ENCODE measurements at regions not wholly inside any gene's neighbourhood (a gene's known extent, or its start where the extent isn't known, plus 50 kb on each side); places are given as distances from the start of the nearest gene placed in this dataset.

- DNase-seq (ENCODE audit: low spot score) = no peak
Observed at GRCh38 chr15:61798631-61799030, 261.6 kb downstream of the VPS13C start.

- no peak for DNase-seq (ENCODE audit: low spot score)
Observed at GRCh38 chr15:61796056-61796455, 264.2 kb downstream of the VPS13C start.

GRCh38 chr15:61794881-61795280 lies 265.4 kb downstream of the VPS13C start:
- DNase-seq (ENCODE audit: low spot score) = no peak

GRCh38 chr15:61794276-61794675 lies 266.0 kb downstream of the VPS13C start:
- no peak for DNase-seq (ENCODE audit: low spot score)

DNA sequence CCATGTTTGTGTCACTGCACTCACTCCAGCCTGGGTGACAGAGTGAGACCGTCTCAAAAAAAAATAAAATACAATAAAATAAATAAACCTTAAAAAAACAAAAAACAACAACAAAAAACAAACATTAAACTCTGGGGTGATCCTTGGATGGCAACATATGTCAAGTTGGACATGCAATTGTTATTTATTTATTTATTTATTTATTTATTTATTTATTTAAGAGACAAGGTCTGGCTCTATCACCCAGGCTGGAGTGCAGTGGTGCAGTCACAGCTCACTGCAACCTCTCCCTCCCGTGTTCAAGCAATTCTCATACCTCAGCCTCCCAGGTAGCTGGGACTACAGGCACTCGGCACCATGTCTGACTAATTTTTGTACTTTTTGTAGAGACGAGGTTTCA lies 275.5 kb downstream of the VPS13C start:
- DNase-seq (ENCODE audit: low spot score) = no peak

DNA sequence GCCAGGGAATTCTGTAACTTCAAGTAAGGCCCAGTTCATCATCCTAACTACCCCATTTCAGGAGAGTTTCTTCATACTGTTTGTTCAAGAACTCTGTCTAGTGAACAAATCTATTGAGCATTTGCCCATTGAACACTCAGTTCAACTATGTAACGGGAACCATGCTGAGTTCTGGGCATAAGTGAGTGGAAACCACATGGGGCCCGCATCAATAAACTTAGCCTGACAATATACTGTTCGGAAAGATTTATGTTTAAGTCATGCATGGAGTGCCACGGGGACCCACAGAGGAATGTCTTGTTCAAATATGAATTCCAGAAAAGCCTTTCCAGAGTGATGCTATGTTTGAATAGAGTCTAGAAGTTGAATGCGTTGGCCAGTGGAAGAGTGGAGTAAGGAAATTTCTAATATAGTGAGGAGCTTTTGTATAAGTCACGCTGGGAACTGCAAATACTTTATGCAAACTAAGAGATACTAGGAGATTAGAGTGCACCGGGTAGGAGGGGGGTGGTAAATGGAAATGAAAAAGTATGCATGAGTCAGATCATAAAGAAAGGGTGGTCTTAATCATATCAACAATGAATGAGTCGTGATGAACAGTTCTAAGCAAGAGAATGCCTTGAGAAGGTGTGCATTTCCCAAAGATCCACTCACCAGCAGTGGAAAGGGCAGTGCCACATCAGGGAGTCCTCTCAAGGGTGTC lies 279.8 kb downstream of the VPS13C start:
- no peak for DNase-seq (ENCODE audit: low spot score)

DNA sequence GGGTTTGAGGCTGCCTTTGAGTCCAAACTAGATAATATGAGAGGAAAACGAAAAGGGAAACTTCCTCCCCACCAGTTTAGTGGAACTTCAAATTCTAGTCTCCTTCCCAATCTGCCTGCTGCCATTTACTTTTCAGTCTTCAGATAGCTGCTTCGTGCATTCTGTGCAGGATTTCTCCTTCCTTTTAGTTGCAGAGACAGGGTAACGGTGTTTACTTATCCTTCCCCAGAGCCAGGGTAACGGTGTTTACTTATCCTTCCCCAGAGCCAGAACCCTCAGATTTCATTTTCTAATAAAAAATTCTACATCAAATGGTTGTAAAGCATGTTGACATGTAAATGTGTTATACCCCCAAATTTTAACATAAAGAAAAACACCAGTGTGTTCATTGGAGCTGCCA lies 282.6 kb downstream of the VPS13C start:
- no peak for DNase-seq (ENCODE audit: low spot score)

DNA sequence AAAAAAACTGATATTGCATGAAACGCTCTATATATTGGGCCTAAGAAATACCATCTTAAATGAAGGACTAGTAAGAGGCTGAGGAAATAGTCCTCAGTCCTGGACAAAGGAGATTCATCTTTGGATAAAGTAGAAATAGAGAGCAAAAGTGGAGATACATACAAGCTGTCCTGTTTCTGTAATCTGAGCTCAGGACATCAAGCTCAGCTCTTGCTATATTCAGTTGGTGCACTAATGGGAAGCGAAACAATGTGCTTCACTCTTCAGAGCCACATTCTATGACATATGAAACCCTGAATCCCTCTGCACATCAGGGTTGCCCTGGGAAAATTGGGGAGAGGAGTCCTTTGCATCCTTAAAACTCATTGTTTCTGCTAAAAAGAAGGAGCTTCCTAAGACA lies 290.7 kb downstream of the VPS13C start:
- no peak for DNase-seq (ENCODE audit: low spot score)

- no peak for DNase-seq (ENCODE audit: low spot score)
Observed at GRCh38 chr15:61768131-61768530, 292.1 kb downstream of the VPS13C start.

GRCh38 chr15:61764981-61765380 lies 295.3 kb downstream of the VPS13C start:
- DNase-seq (ENCODE audit: low spot score) = no peak

DNA sequence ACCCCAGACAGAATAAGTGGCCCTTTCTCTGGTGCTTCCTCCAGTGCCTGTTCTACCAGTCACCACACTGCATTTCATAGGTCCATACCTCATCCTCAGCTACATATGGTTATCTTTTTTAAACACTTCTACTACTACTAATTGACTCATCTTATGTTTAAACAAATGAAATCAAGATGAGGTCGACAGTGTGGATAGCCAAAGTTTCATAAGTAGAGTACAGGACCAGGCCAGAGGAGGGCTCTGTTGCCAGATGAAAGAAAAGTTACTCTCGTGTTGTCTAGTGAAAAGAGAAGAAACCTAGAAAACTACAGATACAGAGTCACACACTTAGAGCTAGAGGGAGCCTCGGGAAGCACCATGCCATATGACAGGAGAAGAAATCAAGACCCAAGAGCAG lies 296.1 kb downstream of the VPS13C start:
- DNase-seq (ENCODE audit: low spot score) = no peak

DNA sequence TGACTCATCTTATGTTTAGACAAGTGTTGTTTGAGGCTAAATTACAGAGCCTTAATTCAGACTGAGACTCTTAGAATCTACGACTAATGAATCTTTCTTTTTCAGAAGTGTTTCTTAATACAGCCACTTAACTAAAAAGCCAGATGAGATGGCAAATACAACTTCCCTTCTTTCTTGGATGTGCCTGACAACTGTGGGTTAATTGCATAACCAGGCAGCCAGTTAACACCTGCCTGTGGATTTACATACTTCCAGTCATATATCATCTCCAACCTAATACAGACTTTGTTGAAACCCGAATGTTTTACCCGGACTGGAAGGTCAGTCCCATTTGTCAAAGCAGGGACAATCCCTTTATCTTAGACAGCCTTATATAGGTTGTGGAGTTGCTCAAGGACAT lies 297.6 kb downstream of the VPS13C start:
- DNase-seq (ENCODE audit: low spot score) = no peak

GRCh38 chr15:61759639-61760038 lies 300.6 kb downstream of the VPS13C start:
- DNase-seq (ENCODE audit: low spot score) = no peak

DNA sequence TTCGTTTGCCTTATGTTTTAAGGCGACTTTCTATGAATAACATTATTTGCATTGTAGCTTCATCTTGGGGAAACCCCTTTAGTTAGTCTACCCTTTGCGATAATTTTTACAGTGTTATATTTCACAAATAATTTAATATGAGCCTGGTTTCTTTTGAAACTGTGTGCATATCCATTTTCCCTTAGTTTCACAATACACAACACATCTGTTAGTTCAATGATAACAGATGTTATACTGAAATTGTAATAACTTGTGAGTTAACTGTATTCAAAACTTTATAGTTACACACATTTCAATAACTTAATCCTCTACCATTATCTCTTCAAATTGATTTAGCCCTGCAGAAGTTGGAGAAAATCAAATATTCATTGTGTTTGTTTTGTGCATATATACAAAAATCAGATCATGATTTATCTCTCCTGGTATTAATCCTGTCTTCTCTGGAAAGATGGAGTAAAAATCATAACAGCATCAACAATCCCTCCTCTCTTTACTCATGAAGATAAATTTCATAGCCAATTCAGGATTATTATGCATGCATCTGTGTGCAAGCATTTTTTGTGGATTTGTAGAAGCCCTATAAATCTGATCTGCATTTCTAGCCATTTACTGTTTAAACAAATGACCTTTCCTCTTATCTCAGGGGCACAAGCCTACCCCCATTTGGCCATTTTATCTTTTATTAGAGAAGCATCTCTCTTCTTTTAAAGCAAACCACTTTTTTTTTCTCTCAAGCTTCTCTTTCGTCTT lies 304.0 kb downstream of the VPS13C start:
- DNase-seq (ENCODE audit: low spot score) = no peak

- DNase-seq (ENCODE audit: low spot score) = no peak
Observed at GRCh38 chr15:61755467-61755866, 304.8 kb downstream of the VPS13C start.

DNA sequence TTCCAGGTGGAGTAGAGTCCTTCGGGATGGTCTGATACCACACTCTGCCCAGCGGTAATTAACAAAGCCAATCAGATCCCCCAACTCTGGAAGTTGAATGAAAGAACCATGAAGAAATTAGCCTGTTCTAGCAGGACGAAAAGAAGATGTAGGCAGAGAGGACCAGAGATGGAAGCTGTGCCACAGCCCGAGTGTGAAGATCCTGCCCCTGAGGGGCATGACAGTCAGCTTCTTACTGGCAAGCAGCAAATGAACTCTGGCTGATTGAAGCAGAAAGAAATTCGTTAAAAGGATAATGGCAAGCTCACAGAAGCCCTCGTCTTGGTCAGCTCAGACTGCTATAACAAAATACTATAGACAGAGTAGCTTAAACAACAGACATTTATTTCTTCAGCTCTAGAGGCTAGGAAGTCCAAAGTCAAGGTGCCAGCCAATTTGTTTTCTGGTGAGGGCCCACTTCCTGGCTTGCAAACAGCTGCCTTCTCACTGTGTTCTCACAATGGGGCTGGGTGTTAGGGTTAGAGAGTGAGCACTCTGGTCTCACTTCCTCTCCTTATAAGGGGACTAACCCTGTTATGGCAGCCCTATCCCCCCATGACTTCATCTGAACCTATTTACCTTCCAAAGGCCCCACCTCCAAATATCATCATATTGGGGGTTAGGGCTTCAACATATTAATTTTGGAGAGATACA lies 307.1 kb downstream of the VPS13C start:
- no peak for DNase-seq (ENCODE audit: low spot score)

DNA sequence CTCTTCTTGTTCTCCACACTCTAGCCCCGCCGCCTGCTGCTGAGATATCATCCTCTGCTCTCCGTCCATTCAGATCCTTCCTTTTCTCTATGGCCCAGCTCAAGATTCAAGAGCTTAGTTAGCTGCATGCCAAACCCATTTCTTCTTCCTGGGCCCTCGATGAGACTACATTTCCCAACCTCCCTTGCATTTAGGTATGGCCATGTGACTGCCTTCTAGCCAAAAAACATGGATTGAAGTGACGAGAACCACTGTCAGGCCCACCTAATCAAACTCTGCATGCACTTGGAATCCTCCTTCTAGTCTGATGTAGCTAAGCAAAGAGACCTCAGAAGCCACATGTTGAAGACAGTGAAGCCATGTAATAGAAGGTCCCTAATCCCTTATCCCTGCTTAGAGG lies 308.2 kb downstream of the VPS13C start:
- no peak for DNase-seq (ENCODE audit: low spot score)

GRCh38 chr15:61750271-61751084 lies 309.8 kb downstream of the VPS13C start:
- DNase-seq (ENCODE audit: low spot score) = no peak

GRCh38 chr15:61749169-61749568 lies 311.1 kb downstream of the VPS13C start:
- no peak for DNase-seq (ENCODE audit: low spot score)

- no peak for DNase-seq (ENCODE audit: low spot score)
Observed at GRCh38 chr15:61748529-61748928, 311.7 kb downstream of the VPS13C start.

- DNase-seq (ENCODE audit: low spot score) = no peak
Observed at GRCh38 chr15:61746589-61746988, 313.7 kb downstream of the VPS13C start.

- no peak for DNase-seq (ENCODE audit: low spot score)
Observed at GRCh38 chr15:61743345-61743909, 316.8 kb downstream of the VPS13C start.
